GM12873 (cell line): ENCODE measurements at regions not wholly inside any gene's neighbourhood (a gene's known extent, or its start where the extent isn't known, plus 50 kb on each side); places are given as distances from the start of the nearest gene placed in this dataset.

Experiments used
- CTCF ChIP-seq: IDR thresholded peaks from 2 replicates; pipeline ENCODE4 v1.5.1; 2012; ENCODE audit warnings: low read depth, mild to moderate bottlenecking, moderate library complexity, low read length, control low read depth; ENCODE audit not compliant: insufficient read depth; ENCODE audit errors: missing control alignments

DNA sequence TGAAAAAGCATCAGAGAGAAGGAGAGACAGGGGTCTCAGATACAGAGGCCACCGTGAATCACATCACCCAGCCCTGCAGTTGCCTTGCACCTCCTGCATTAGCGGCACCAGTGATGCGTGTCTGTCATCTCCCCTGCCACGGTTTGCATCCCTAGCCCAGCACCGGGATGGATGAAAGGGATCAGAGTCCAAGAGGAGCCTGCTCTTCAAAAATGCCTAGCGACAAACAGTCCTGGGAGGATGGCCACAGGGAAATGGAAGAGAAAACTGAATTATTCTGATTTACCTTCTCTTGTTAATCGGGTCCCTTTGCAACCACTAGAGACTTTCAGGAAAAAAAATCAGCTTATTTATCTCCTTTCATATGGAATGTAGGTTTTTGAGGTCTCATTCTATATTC lies 495.6 kb upstream of the KIRREL3 start:
- no peak for TF ChIP-seq CTCF

- peak; percentile 50 for TF ChIP-seq CTCF
Observed at GRCh38 chr11:127493330-127494022, 492.9 kb upstream of the KIRREL3 start.

- no peak for TF ChIP-seq CTCF
Observed at GRCh38 chr11:127492029-127492428, 491.5 kb upstream of the KIRREL3 start.

- no peak for TF ChIP-seq CTCF
Observed at GRCh38 chr11:127491589-127491988, 491.0 kb upstream of the KIRREL3 start.

- no peak for TF ChIP-seq CTCF
Observed at GRCh38 chr11:127490896-127491295, 490.3 kb upstream of the KIRREL3 start.

- TF ChIP-seq CTCF = no peak
Observed at GRCh38 chr11:127485541-127485940, 485.0 kb upstream of the KIRREL3 start.

GRCh38 chr11:127481391-127481790 lies 480.8 kb upstream of the KIRREL3 start:
- TF ChIP-seq CTCF = no peak

GRCh38 chr11:127478826-127479225 lies 478.3 kb upstream of the KIRREL3 start:
- TF ChIP-seq CTCF = no peak
